ENCODE measurements at regions not wholly inside any gene's neighbourhood (a gene's known extent, or its start where the extent isn't known, plus 50 kb on each side); places are given as distances from the start of the nearest gene placed in this dataset.

DNA sequence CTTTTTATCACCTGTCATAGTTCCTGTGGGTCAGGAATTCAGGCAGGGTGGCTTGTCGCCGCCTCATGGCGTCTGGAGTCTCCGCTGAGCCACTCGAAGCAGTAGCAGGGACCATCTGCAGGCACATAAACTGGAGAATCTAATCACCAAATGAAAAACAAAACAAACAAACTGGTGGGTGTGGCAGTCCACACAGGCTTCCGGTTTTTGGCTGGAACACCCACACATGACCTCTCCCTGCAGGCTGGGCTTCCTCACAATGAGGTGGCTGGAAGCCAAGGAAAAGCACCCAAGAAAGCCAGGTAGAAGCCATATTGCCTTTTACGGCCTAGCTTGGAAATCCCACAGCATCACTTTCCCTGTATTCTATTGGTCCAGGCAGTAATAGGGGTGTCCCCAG, 197.0 kb downstream of the SYK start:
- TF ChIP-seq, protein P1, sequence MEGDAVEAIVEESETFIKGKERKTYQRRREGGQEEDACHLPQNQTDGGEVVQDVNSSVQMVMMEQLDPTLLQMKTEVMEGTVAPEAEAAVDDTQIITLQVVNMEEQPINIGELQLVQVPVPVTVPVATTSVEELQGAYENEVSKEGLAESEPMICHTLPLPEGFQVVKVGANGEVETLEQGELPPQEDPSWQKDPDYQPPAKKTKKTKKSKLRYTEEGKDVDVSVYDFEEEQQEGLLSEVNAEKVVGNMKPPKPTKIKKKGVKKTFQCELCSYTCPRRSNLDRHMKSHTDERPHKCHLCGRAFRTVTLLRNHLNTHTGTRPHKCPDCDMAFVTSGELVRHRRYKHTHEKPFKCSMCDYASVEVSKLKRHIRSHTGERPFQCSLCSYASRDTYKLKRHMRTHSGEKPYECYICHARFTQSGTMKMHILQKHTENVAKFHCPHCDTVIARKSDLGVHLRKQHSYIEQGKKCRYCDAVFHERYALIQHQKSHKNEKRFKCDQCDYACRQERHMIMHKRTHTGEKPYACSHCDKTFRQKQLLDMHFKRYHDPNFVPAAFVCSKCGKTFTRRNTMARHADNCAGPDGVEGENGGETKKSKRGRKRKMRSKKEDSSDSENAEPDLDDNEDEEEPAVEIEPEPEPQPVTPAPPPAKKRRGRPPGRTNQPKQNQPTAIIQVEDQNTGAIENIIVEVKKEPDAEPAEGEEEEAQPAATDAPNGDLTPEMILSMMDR (conservative IDR thresholded peaks at IDR 0.05; ENCODE audit: low read depth, low read length), result no peak
- no peak for TF ChIP-seq EZH2phosphoT487 (IDR thresholded peaks at IDR 0.05; ENCODE audit: borderline replicate concordance, low read length)
- no peak for TF ChIP-seq EZH2 (IDR thresholded peaks at IDR 0.05; ENCODE audit: low read length, unreplicated experiment)

Measured in PC-3 (cell line).